ENCODE measurements at regions not wholly inside any gene's neighbourhood (a gene's known extent, or its start where the extent isn't known, plus 50 kb on each side); places are given as distances from the start of the nearest gene placed in this dataset.

DNA sequence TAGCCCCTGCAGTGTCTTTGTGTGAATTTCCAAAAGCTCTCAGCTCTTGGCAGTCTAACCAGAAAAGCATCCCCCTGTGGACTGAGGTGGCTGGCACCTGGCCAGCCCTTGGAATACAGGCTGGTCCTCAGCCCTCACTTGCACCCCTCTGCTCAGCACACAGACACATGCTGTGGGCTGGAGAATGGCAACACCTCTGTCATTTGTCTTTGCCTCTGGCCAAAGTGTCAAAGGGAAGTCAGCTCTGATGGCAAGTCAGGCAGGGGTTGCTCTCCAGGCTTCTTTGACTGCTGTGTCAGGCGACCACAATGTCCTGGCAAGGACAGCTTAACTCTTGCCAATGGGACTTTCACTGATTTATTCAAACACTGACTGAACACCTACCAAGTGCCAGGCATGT, 724.8 kb downstream of the INHBA start:
- TF ChIP-seq JUND (IDR thresholded peaks at IDR 0.05; ENCODE audit: low read depth), result no peak
- DNase-seq (ENCODE audit: low read depth in 1 of 2, low spot score in 1 of 2), result peak in 1 of 2 experiments; percentile 37
- in situ Hi-C loops (cut with HindIII; ENCODE audit: low pct_unique_long_range_greater_than_20kb, low sequenced_read_pairs), result no loop called here

DNA sequence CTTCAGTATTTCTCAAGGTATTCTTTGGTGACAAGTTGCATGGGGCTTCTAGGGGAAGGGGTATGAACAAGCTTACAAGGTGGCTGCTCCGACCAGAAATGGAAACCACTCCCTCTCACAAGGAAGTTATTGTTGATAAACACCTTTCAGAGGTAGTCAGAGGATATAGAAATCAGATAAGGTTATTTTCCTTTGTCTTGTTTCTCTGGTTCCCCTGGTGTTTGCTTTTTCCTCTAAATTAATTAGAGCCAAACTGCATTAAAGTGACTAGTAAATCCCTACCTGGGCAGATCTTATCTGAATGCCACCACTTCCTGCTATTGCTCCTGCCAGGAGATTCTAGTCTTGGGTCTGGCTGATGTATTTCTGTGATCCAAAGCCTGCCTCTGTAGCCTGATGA, 725.4 kb downstream of the INHBA start:
- peak in 1 of 2 experiments; percentile 79 for DNase-seq (ENCODE audit: low read depth in 1 of 2, low spot score in 1 of 2)
- in situ Hi-C loops (cut with HindIII; ENCODE audit: low pct_unique_long_range_greater_than_20kb, low sequenced_read_pairs), result no loop called here
- TF ChIP-seq JUND (IDR thresholded peaks at IDR 0.05; ENCODE audit: low read depth), result peak; percentile 53; the same call in 1 of the 2 replicates

DNA sequence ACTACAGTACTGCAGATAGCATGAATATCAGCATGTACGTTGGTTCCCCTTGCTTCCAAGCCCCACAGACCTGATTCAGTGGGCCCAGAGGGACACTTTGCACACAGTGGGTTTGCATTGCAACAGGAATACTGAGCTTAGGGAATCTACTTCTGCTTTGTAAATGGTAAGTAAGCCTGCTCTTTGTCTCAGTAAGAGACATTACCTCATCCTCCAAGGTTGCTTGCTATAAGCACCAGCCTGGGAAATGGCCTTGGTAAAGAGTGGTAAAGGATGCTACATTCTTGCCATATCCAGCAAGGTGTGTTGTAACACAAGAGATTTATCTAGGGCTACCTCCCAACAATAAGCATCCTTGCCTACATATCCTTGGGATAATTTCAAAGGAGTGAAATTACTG, 730.5 kb downstream of the INHBA start:
- TF ChIP-seq JUND (IDR thresholded peaks at IDR 0.05; ENCODE audit: low read depth), result no peak
- in situ Hi-C loops (cut with HindIII; ENCODE audit: low pct_unique_long_range_greater_than_20kb, low sequenced_read_pairs), result no loop called here
- DNase-seq (ENCODE audit: low read depth in 1 of 2, low spot score in 1 of 2), result no peak

DNA sequence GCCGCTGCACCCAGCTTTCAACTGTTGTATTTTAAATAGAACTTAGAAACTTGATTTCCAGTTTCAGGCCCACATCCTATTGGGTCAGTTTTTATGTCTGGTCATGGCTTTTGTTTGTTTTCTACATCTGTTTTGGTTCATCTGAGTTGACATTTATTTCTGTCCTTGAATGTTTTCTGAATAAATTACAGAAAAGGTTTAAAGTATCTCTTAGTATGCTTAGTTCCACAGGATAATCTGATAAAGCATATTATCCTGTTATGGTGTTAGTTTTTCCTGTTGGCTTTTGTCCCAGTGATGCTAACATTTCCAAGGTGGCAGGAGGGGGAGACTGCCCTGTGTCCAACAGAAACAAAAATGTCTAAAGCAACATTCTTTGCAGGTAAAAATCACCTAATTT, 733.2 kb downstream of the INHBA start:
- no peak for TF ChIP-seq JUND (IDR thresholded peaks at IDR 0.05; ENCODE audit: low read depth)
- in situ Hi-C loops (cut with HindIII; ENCODE audit: low pct_unique_long_range_greater_than_20kb, low sequenced_read_pairs), result no loop called here
- DNase-seq (ENCODE audit: low read depth in 1 of 2, low spot score in 1 of 2), result peak in 1 of 2 experiments; percentile 33

DNA sequence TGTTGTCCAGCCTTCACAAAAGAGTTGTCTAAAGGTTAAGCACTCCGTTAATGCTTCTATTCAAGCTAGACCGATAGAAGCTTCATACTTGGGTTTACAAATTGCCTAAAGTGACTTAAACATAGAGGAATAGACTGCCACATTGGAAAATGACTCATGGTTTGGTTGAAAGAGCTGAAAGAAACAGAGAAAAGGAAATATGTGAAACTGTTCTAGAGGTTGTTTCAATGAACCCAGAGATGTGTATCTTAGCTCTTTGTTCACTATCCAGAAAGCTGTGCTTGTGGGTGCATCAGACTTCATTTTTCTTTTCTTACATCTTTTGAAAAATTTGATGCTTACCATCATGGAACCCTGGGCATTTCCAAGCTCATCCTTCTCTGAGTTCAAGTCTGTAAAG, 736.2 kb downstream of the INHBA start:
- in situ Hi-C loops (cut with HindIII; ENCODE audit: low pct_unique_long_range_greater_than_20kb, low sequenced_read_pairs), result no loop called here
- DNase-seq (ENCODE audit: low read depth in 1 of 2, low spot score in 1 of 2), result no peak
- no peak for TF ChIP-seq JUND (IDR thresholded peaks at IDR 0.05; ENCODE audit: low read depth)

DNA sequence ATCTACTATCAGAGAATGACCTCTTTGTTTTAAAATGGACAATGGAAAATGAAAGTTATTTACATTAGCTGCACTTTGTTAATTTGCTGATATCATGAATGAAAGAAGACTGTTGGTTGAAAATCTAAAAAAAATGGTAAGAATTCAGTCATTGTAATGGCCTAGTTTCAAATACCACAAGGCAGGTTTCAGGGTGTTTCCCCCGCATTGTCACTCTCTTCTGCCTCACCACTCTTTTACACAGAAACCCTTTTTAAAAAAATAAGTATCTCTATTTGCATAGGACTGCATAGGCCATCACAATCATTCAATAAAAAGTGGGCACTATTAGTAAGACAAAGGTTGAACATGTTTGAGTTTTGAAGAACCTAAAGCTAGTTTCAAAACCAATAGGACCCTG, 737.1 kb downstream of the INHBA start:
- no peak for DNase-seq (ENCODE audit: low read depth in 1 of 2, low spot score in 1 of 2)
- in situ Hi-C loops (cut with HindIII; ENCODE audit: low pct_unique_long_range_greater_than_20kb, low sequenced_read_pairs), result no loop called here
- no peak for TF ChIP-seq JUND (IDR thresholded peaks at IDR 0.05; ENCODE audit: low read depth)

DNA sequence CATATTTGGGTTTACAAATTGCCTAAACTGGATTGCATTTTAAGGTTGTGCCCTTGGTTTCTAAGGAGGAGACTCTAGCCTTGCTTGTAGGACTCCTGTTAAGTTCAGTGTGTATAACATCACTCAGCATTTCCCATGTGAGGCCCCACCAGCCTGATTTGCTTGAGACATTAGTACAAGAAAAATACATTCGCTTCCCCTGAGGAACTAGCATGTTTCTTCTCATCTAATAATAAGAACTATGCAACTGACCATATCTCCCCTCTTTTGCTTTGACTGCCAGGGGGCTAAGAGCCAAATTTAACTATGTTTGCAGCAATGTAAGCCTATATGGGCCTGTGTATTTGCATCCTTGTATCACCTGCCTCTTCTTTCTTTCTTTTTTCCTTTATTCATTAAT, 737.9 kb downstream of the INHBA start:
- in situ Hi-C loops (cut with HindIII; ENCODE audit: low pct_unique_long_range_greater_than_20kb, low sequenced_read_pairs), result no loop called here
- no peak for DNase-seq (ENCODE audit: low read depth in 1 of 2, low spot score in 1 of 2)
- TF ChIP-seq JUND (IDR thresholded peaks at IDR 0.05; ENCODE audit: low read depth), result no peak

DNA sequence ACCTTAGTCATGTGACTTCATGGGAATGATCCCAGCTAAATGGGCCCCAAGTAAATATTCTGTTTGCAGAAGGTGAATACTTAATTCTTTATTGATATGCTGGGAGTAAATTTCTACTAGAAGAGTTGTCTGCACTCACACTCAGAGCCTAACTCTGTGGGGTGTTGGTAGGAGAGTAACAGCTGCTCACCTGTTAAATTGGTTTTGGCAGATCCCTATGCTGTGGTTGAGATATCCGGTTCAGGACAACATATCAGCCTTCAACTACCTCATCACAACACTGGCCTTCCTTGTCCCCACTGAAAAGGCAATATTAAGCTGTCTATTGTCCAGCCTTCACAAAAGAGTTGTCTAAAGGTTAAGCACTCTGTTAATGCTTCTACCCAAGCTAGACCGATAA, 738.3 kb downstream of the INHBA start:
- TF ChIP-seq JUND (IDR thresholded peaks at IDR 0.05; ENCODE audit: low read depth), result no peak
- in situ Hi-C loops (cut with HindIII; ENCODE audit: low pct_unique_long_range_greater_than_20kb, low sequenced_read_pairs), result no loop called here
- no peak for DNase-seq (ENCODE audit: low read depth in 1 of 2, low spot score in 1 of 2)

DNA sequence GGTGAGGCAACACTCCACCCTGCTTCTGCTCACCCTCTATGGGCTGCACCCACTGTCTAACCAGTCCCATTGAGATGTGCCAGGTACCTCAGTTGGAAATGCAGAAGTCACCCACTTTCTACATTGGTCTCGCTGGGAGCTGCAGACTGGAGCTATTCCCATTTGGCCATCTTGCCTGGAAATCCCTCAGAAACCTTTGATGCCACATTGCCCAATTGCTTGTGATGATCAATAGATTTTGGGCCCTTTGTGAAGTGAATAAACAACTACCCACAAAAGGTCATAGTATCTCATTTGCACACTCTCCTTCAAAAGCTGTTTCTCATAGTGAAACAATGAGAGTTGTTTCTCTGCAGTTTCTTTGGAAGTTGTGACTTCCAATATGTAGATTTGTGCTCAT, 742.9 kb downstream of the INHBA start:
- in situ Hi-C loops (cut with HindIII; ENCODE audit: low pct_unique_long_range_greater_than_20kb, low sequenced_read_pairs), result no loop called here
- no peak for TF ChIP-seq JUND (IDR thresholded peaks at IDR 0.05; ENCODE audit: low read depth)
- DNase-seq (ENCODE audit: low read depth in 1 of 2, low spot score in 1 of 2), result no peak

DNA sequence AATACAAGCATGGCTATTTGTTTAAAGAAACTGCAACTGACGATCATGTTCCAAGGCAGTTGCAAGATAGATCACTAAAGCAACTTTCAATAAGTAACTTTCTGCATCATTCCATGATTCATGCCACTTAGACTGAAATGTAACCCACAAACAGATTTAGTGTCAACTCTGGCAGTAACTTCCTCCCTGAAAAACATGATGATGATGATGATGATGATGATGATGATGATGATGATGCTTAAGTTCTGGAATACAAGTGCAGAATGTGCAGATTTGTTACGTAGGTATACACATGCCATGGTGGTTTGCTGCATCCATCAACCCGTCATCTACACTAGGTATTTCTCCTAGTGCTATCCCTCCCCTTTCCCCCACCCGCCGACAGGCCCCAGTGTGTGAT, 754.7 kb downstream of the INHBA start:
- in situ Hi-C loops (cut with HindIII; ENCODE audit: low pct_unique_long_range_greater_than_20kb, low sequenced_read_pairs), result no loop called here
- no peak for DNase-seq (ENCODE audit: low read depth in 1 of 2, low spot score in 1 of 2)
- no peak for TF ChIP-seq JUND (IDR thresholded peaks at IDR 0.05; ENCODE audit: low read depth)

DNA sequence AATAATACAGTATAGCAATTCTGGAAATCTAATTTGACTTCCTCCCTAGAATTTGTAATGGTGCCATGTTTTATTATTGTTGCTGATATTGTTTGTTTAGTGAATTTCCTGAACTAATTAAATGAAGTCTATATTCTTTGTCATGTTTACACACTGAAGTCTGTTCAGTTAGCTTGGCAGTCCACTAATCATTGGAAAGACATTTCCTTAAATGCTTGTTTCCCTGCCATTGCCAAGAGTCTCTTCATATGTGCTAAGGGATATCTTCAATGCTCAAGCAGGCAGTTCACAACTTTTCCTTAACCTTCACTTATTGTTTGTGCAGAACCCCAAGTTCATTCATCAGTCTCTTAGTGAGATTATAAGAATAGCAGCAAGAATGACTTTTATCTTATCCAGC, 755.3 kb downstream of the INHBA start:
- no peak for TF ChIP-seq JUND (IDR thresholded peaks at IDR 0.05; ENCODE audit: low read depth)
- in situ Hi-C loops (cut with HindIII; ENCODE audit: low pct_unique_long_range_greater_than_20kb, low sequenced_read_pairs), result no loop called here
- DNase-seq (ENCODE audit: low read depth in 1 of 2, low spot score in 1 of 2), result no peak

DNA sequence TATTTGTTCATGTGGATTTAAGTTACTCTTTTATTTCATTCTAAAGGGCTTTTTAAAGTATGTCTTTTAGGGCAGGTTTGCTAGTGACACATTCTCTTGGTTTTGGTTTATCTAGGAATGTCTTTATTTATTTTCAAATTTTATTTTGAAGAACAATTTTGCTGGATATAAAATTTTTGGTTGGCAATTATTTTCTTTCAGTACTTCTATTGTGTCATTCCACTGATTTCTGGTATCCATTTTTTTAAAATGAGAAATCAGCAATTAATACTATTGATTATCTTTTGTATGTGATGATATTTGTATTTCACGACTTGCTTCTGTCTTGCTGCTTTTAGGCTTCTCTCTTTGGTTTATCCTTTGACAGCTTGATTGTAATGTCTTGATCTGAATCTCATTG, 756.3 kb downstream of the INHBA start:
- in situ Hi-C loops (cut with HindIII; ENCODE audit: low pct_unique_long_range_greater_than_20kb, low sequenced_read_pairs), result no loop called here
- DNase-seq (ENCODE audit: low read depth in 1 of 2, low spot score in 1 of 2), result no peak
- no peak for TF ChIP-seq JUND (IDR thresholded peaks at IDR 0.05; ENCODE audit: low read depth)

DNA sequence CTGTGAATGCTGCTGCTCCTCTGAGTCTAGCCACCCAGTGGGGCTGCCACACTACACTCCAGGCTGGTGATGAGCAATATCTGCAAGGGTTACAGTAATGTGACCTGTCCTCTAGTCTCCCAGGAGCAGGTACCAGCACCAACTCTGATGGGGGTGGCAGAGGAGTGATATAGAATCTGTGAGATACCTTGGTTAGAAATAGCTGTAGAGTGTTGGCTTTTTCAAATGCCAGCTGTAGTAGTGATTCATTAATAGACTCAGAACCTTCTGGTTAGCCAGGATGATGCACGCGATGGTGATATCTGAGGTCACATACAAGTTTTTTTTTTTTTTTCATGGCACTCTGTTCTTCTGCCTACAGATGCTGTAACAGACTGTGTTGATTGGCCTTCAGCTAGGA, 757.1 kb downstream of the INHBA start:
- in situ Hi-C loops (cut with HindIII; ENCODE audit: low pct_unique_long_range_greater_than_20kb, low sequenced_read_pairs), result no loop called here
- no peak for TF ChIP-seq JUND (IDR thresholded peaks at IDR 0.05; ENCODE audit: low read depth)
- DNase-seq (ENCODE audit: low read depth in 1 of 2, low spot score in 1 of 2), result no peak

DNA sequence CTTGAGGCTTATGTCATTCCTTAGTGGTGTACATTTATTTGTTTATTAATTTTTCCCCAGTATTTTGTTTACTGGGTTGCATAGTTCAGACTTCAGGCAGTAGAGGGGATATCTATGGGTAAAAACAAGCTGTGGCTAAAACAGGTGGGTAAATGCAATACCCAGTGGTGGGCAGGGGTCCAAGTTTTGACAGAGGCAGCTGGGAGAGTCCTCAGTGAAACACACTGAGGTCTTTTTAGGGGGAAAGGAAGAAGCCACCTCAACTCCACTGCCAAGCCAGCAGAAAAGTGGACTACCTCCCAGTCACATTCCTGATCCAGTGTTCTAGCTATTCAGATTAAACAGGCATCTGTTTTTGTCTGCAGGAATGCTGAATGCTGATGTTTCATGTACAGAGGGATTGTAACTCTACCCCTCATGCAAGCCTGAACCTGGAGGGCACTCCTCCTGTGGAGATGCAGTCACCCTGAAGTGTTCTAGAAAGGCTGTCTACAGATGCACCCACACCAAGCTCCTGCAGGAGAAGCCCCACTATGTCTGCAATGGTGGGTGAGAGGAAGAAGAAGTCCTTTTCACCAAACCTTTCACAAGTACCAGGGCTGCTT, 757.8 kb downstream of the INHBA start:
- no peak for TF ChIP-seq JUND (IDR thresholded peaks at IDR 0.05; ENCODE audit: low read depth)

More for the DNA sequence above, 757.8 kb downstream of the INHBA start:
- in situ Hi-C loops (cut with HindIII; ENCODE audit: low pct_unique_long_range_greater_than_20kb, low sequenced_read_pairs), result no loop called here
- no peak for DNase-seq (ENCODE audit: low read depth in 1 of 2, low spot score in 1 of 2)
